Psoas muscle (tissue), 7 donors: ENCODE measurements at regions not wholly inside any gene's neighbourhood (a gene's known extent, or its start where the extent isn't known, plus 50 kb on each side); places are given as distances from the start of the nearest gene placed in this dataset.

Experiments
- ATAC-seq, 4 donors: fragments of 200-7000 bp; cut with Tn5 transposase; one replicate each; pipeline ENCODE4 v1.9.1; 2020; ENCODE audit warnings: moderate library complexity in 3 of 4, mild to moderate bottlenecking in 2 of 4
- DNase-seq, 2 donors: peaks; one replicate each; pipeline ENCODE4 v3.0.0-alpha.2; 2020
- H3K27ac ChIP-seq: fragments of 200-600 bp; one replicate; pipeline ENCODE4 v1.8.0; 2022
- H3K27me3 ChIP-seq, 3 donors: fragments of 200-600 bp in 1 of 3; one replicate each; pipeline versions ENCODE4 v1.6.1 to v1.8.0; 2013 to 2022; ENCODE audit warnings: low read length in 2 of 3, mild to moderate bottlenecking in 2 of 3, moderate library complexity in 1 of 3; ENCODE audit not compliant: insufficient read depth in 3 of 3
- H3K36me3 ChIP-seq, 2 donors: fragments of 200-600 bp in 1 of 2; one replicate each; pipeline versions ENCODE4 v1.6.1 to v1.8.0; 2013 to 2022; ENCODE audit warnings: low read depth in 1 of 2, mild to moderate bottlenecking in 1 of 2, moderate library complexity in 1 of 2; ENCODE audit not compliant: insufficient read depth in 1 of 2
- H3K4me1 ChIP-seq: fragments of 200-600 bp; one replicate; pipeline ENCODE4 v1.8.0; 2022
- H3K4me3 ChIP-seq: fragments of 200-600 bp; one replicate; pipeline ENCODE4 v1.8.0; 2022; ENCODE audit warnings: mild to moderate bottlenecking
- H3K9me3 ChIP-seq: fragments of 200-600 bp; one replicate; pipeline ENCODE4 v1.8.0; 2022
- CTCF ChIP-seq: fragments of 200-600 bp; IDR thresholded peaks from one replicate; pipeline ENCODE4 v1.8.0; 2022; ENCODE audit warnings: antibody characterized with exemption
- WGBS, 3 donors: extraction: QIAGEN DNeasy Blood & Tissue Kit; methylation state at CpG; one replicate each; pipeline versions ENCODE4 v1.1.6 to v1.1.7; 2013; 5-methylcytosine and 5-hydroxymethylcytosine counted together
- intact Hi-C, 2 donors: fragments of 100-400 bp; cut with DNase I; formaldehyde crosslinking; loops; one replicate each; pipeline versions ENCODE4 v1.11.0 to v1.14.2; 2022
- donor health status: healthy with polysubstance abuse.
- donor health status: DM: no; HTN: no; CAD: no; lungs with moderate emphysema.
- donor health status: Bipolar disorder and iron deficiency.
- donor health status: healthy.
- donor health status: DM: yes; HTN: yes; CAD: no.
- donor health status: DM: no; HTN: no; CAD: no.
- donor health status: DM: yes; HTN: yes; CAD: no.

GRCh38 chr11:105204636-105205035 lies 65.1 kb upstream of the CARD18 start:
- Histone ChIP-seq H3K36me3 (no peaks in the 10 kb centered on the region), H3K4me1 (no peaks in the 10 kb centered on the region), H3K9me3 (no peaks in the 10 kb centered on the region), H3K4me3 (no peak overlapping the region), H3K27me3 (no peaks in the 10 kb centered on the region), H3K27ac (no peak overlapping the region)
- intact Hi-C loops = no loop called here
- DNase-seq (no peak), ATAC-seq (no peak)
- TF ChIP-seq CTCF = no peak

DNA sequence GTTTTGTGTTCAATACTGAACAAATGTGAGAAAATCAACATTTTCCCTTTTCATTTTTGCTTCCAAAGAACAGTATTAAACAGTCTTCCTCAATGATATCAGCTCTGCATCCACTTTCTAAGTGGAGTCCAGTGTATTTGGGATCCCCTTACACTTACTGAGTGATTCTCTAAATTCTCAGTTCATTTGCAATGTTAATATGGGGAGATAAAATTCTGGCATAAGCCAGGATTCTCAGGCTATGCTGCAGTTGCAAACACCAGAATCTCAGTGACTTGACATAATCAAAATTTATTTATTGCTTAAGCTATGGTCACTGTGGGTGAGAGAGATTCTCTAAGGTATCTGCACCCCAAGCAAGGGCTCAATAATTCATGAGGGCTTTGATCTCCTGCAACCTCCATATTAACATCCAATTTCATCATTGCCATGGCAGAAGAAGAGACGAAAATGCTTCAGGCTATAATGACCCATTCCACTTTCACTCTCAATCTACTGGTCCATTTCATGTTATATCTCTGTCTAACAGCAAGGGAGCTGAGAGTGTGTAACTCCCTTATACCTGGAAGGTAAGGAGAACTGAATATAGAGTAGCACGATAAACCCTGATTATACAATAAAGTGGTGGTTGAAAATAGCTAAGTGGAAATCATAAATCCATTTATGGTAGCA lies 64.1 kb upstream of the CARD18 start:
- Histone ChIP-seq H3K9me3 (no peaks in the 10 kb centered on the region), H3K27me3 (no peaks in the 10 kb centered on the region), H3K27ac (no peak overlapping the region), H3K36me3 (no peaks in the 10 kb centered on the region), H3K4me3 (no peak overlapping the region), H3K4me1 (no peaks in the 10 kb centered on the region)
- no peak for TF ChIP-seq CTCF
- DNase-seq (no peak), ATAC-seq (no peak)
- intact Hi-C loops = no loop called here
- 91 to 95% (median 91%) methylated on average over 2 of the region's 2 CpGs for WGBS, 3 donors

- H3K27me3 ChIP-seq = no peaks in the 10 kb centered on the region
- no peak overlapping the region for H3K4me3 ChIP-seq
- 44 to 53% (median 51%) methylated on average over 3 of the region's 3 CpGs for WGBS, 3 donors
- no peaks in the 10 kb centered on the region for H3K4me1 ChIP-seq
- DNase-seq = no peak
- TF ChIP-seq CTCF = no peak
- no peaks in the 10 kb centered on the region for H3K9me3 ChIP-seq
- H3K36me3 ChIP-seq = no peaks in the 10 kb centered on the region
- no peak for ATAC-seq
- H3K27ac ChIP-seq = no peak overlapping the region
- intact Hi-C loops = no loop called here
Observed at GRCh38 chr11:105202844-105203548, 63.4 kb upstream of the CARD18 start.

GRCh38 chr11:105202422-105202821 lies 62.9 kb upstream of the CARD18 start:
- WGBS, 3 donors = 60 to 76% (median 65%) methylated on average over 4 of the region's 4 CpGs
- H3K4me1 ChIP-seq = no peaks in the 10 kb centered on the region
- H3K27ac ChIP-seq = no peak overlapping the region
- no peak overlapping the region for H3K4me3 ChIP-seq
- no peak for TF ChIP-seq CTCF
- no peak for ATAC-seq
- DNase-seq = no peak
- H3K9me3 ChIP-seq = no peaks in the 10 kb centered on the region
- H3K36me3 ChIP-seq = no peaks in the 10 kb centered on the region
- intact Hi-C loops = no loop called here
- no peaks in the 10 kb centered on the region for H3K27me3 ChIP-seq

DNA sequence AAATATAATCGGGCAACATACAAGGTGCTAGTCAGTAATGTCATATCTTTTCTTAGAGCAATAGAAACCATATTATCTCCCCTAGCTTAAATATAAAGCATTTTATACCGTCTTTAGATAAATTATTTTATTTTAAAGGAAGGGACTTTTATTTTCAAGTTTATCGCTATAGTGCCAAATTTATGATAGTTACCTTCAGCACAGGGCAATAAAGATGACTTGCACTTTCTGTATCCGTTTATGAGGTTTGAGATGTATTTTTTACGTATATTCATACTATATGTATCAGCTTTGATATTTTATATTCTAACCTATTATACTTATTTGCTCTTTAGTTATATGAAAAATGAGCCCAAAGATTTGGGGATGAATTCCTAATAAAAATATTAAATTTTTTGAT lies 61.6 kb upstream of the CARD18 start:
- no peaks in the 10 kb centered on the region for H3K36me3 ChIP-seq
- DNase-seq (no peak), ATAC-seq (no peak)
- H3K27me3 ChIP-seq = no peaks in the 10 kb centered on the region
- TF ChIP-seq CTCF = no peak
- WGBS, 3 donors = 73% methylated on average over 5 of the region's 5 CpGs
- no peaks in the 10 kb centered on the region for H3K9me3 ChIP-seq
- intact Hi-C loops = no loop called here
- no peaks in the 10 kb centered on the region for H3K4me1 ChIP-seq
- H3K27ac ChIP-seq = no peak overlapping the region
- H3K4me3 ChIP-seq = no peak overlapping the region
